HCT116 (cell line): ENCODE measurements at regions not wholly inside any gene's neighbourhood (a gene's known extent, or its start where the extent isn't known, plus 50 kb on each side); places are given as distances from the start of the nearest gene placed in this dataset.

Source experiments
- ATAC-seq: fragments of 200-7000 bp; cut with Tn5 transposase; 2 replicates; pipeline ENCODE4 v1.9.1; 2020; ENCODE audit warnings: mild to moderate bottlenecking, moderate library complexity
- BruUV-seq: library from RNA; stranded (reverse); fragments of 400-500 nt; replicated peaks from 2 replicates; lab custom pipeline; 2021; lab: Mats Ljungman, UMichigan
- CTCF ChIA-PET: fragments of 300-600 bp; sonication (Branson Sonifier 250); formaldehyde crosslinking; loops from one replicate; lab custom pipeline; 2021; ENCODE audit warnings: antibody characterized with exemption; lab: Charles Lee
- POLR2A ChIA-PET: fragments of 300-600, 350-600 bp; sonication (Branson Sonifier 250); formaldehyde crosslinking; loops from one replicate; lab custom pipeline; 2021; ENCODE audit warnings: antibody characterized with exemption; lab: Charles Lee
- RAD21 ChIA-PET, 2 experiments: fragments of 300-600 bp; sonication (Branson Sonifier 250); formaldehyde crosslinking; loops; one replicate each; lab custom pipeline; 2023; ENCODE audit warnings: low total read pairs in 2 of 2; ENCODE audit not compliant: uncharacterized antibody in 2 of 2, unreplicated experiment in 2 of 2, low non-redundant PET in 1 of 2; lab: Charles Lee
- DNase-seq: peaks from one replicate; pipeline ENCODE4 v3.0.0-alpha.2; 2010; ENCODE audit warnings: low read depth, low spot score
- H2AFZ ChIP-seq: fragments of 200-600 bp; shearing (Covaris generic), sonication (generic); 2 replicates; pipeline ENCODE4 v1.6.1; 2017; ENCODE audit warnings: low read depth, mixed run types, mixed read lengths, antibody characterized with exemption, low read length; ENCODE audit not compliant: poor library complexity, severe bottlenecking
- H3K27ac ChIP-seq: 2 replicates; pipeline ENCODE4 v1.5.1; 2012; ENCODE audit warnings: low read depth, low read length
- H3K27me3 ChIP-seq: fragments of 200-600 bp; sonication (generic); 2 replicates; pipeline ENCODE4 v1.6.1; 2016; ENCODE audit warnings: mixed run types, low read length, mixed read lengths; ENCODE audit not compliant: insufficient read depth
- H3K36me3 ChIP-seq, 2 experiments: fragments of 200-500 bp in 1 of 2; fragments of 200-600 bp in 1 of 2; sonication (Bioruptor generic) in 1 of 2; sonication (generic) in 1 of 2; 2 replicates each; pipeline versions ENCODE4 v1.5.1 to v1.6.1; 2014 to 2016; ENCODE audit warnings: low read length in 2 of 2, inconsistent platforms in 1 of 2, mixed read lengths in 1 of 2, mixed run types in 1 of 2; ENCODE audit not compliant: insufficient read depth in 2 of 2, control insufficient read depth in 1 of 2
- H3K4me1 ChIP-seq, 2 experiments: fragments of 200-600 bp in 1 of 2; sonication (generic) in 1 of 2; 2 replicates each; pipeline versions ENCODE4 v1.5.1 to v1.6.1; 2012 to 2017; ENCODE audit warnings: low read length in 2 of 2, inconsistent platforms in 1 of 2, mild to moderate bottlenecking in 1 of 2, mixed read lengths in 1 of 2, mixed run types in 1 of 2, moderate library complexity in 1 of 2; ENCODE audit not compliant: insufficient read depth in 2 of 2, control insufficient read depth in 1 of 2
- H3K4me2 ChIP-seq: fragments of 200-600 bp; sonication (generic); 2 replicates; pipeline ENCODE4 v1.6.1; 2017; ENCODE audit warnings: mixed run types, low read length, mixed read lengths
- H3K4me3 ChIP-seq, 2 experiments: fragments of 200-600 bp in 1 of 2; sonication (generic) in 1 of 2; replicated peaks in 1 of 2; 2 replicates each; pipeline ENCODE4 v1.5.1; 2011 to 2016; ENCODE audit warnings: low read length in 2 of 2, control low read depth in 1 of 2, low read depth in 1 of 2, mild to moderate bottlenecking in 1 of 2, mixed read lengths in 1 of 2, mixed run types in 1 of 2
- H3K79me2 ChIP-seq: fragments of 200-600 bp; sonication (generic); 2 replicates; pipeline ENCODE4 v1.6.1; 2017; ENCODE audit warnings: mild to moderate bottlenecking, mixed run types, low read length, moderate library complexity, mixed read lengths; ENCODE audit not compliant: insufficient read depth
- H3K9ac ChIP-seq: fragments of 200-600 bp; sonication (generic); 2 replicates; pipeline ENCODE4 v1.6.1; 2016; ENCODE audit warnings: low read length, mixed read lengths
- H3K9me2 ChIP-seq: fragments of 200-600 bp; sonication (generic), shearing (Covaris generic); 2 replicates; pipeline ENCODE4 v1.6.1; 2017; ENCODE audit warnings: mixed run types, mild to moderate bottlenecking, moderate library complexity; ENCODE audit not compliant: insufficient read depth
- H3K9me3 ChIP-seq, 2 experiments: fragments of 200-500 bp in 1 of 2; fragments of 200-600 bp in 1 of 2; sonication (Bioruptor generic) in 1 of 2; sonication (generic) in 1 of 2; 2 replicates each; pipeline ENCODE4 v1.6.1; 2014 to 2017; ENCODE audit warnings: low read length in 2 of 2, mixed read lengths in 2 of 2, inconsistent platforms in 1 of 2, low read depth in 1 of 2, mild to moderate bottlenecking in 1 of 2, mixed run types in 1 of 2, moderate library complexity in 1 of 2; ENCODE audit not compliant: control insufficient read depth in 1 of 2, insufficient read depth in 1 of 2
- H4K20me1 ChIP-seq: fragments of 200-600 bp; sonication (generic), shearing (Covaris generic); 2 replicates; pipeline ENCODE4 v1.6.1; 2017; ENCODE audit warnings: mixed run types, mild to moderate bottlenecking, moderate library complexity; ENCODE audit not compliant: insufficient read depth
- EZH2 ChIP-seq: fragments of 200-600 bp; sonication (generic); IDR thresholded peaks from 2 replicates; pipeline ENCODE4 v1.6.1; 2017; ENCODE audit warnings: antibody characterized with exemption, mixed run types
- POLR2AphosphoS5 ChIP-seq: IDR thresholded peaks from 2 replicates; pipeline ENCODE4 v1.6.1; 2011; ENCODE audit warnings: mild to moderate bottlenecking, low read depth, low read length, moderate library complexity
- SP1 ChIP-seq: IDR thresholded peaks from 2 replicates; pipeline ENCODE4 v1.6.1; 2012; ENCODE audit warnings: low read depth
- SRF ChIP-seq: IDR thresholded peaks from 2 replicates; pipeline ENCODE4 v1.6.1; 2012; ENCODE audit warnings: low read depth
- intact Hi-C: fragments of 100-400 bp; cut with micrococcal nuclease; formaldehyde crosslinking; loops from 2 replicates; pipeline ENCODE4 v1.10.0; 2022
- TF ChIP-seq, protein P1 (sequence below): IDR thresholded peaks from 2 replicates; pipeline ENCODE4 v1.6.1; 2011; ENCODE audit warnings: mild to moderate bottlenecking, low read length, moderate library complexity; ENCODE audit not compliant: insufficient replicate concordance; ENCODE audit errors: extremely low read depth
- TF ChIP-seq, protein P2 (sequence below), 3 experiments: fragments of 200-600 bp in 1 of 3; sonication (generic) in 1 of 3; IDR thresholded peaks in 2 of 3; conservative IDR thresholded peaks in 1 of 3; 2 replicates each; pipeline ENCODE4 v1.5.1; 2012 to 2017; ENCODE audit warnings: low read depth in 2 of 3, low read length in 2 of 3, antibody characterized with exemption in 1 of 3, borderline replicate concordance in 1 of 3, control low read depth in 1 of 3, mild to moderate bottlenecking in 1 of 3, mixed read lengths in 1 of 3, mixed run types in 1 of 3, moderate library complexity in 1 of 3; ENCODE audit not compliant: insufficient read depth in 1 of 3

DNA sequence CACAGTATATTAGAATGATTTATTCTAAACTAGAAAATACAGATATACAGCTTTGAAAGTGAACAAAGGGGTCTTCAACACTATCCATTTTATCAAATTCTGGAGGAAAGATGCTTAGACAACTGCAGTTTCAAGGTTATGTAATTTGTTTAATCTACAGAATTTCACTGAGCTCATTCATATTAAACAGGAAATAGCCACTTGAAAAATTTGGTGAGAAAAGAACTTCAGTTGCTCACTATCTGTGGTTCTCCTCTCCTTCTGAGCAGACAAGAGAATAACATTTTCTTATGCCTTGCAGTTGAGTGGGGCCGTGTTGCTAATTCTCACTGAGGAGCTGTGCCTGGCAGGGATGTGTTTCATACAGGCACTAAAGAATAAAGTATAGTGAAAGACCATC, 1428.2 kb downstream of the CDH12 start:
- intact Hi-C loops, result no loop called here
- RAD21 ChIA-PET, result no interaction called here
- no peak overlapping the region for H3K4me3 ChIP-seq
- BruUV-seq, result no TSS peak
- H3K9ac ChIP-seq, result no peak overlapping the region
- POLR2A ChIA-PET, result no interaction called here
- peaks cover 0 to 30% of the 10 kb centered on the region in 2 experiments; a peak in 2 of 4 replicates for H3K9me3 ChIP-seq
- DNase-seq (no peak), ATAC-seq (no peak)
- H3K27me3 ChIP-seq, result no peaks in the 10 kb centered on the region
- no peak overlapping the region for H2AFZ ChIP-seq
- H4K20me1 ChIP-seq, result no peaks in the 10 kb centered on the region
- no peak overlapping the region for H3K27ac ChIP-seq
- no peaks in the 10 kb centered on the region for H3K36me3 ChIP-seq
- H3K79me2 ChIP-seq, result no peaks in the 10 kb centered on the region
- no peaks in the 10 kb centered on the region for H3K9me2 ChIP-seq
- CTCF ChIA-PET, result no interaction called here
- H3K4me2 ChIP-seq, result no peak overlapping the region
- TF ChIP-seq, protein P1, sequence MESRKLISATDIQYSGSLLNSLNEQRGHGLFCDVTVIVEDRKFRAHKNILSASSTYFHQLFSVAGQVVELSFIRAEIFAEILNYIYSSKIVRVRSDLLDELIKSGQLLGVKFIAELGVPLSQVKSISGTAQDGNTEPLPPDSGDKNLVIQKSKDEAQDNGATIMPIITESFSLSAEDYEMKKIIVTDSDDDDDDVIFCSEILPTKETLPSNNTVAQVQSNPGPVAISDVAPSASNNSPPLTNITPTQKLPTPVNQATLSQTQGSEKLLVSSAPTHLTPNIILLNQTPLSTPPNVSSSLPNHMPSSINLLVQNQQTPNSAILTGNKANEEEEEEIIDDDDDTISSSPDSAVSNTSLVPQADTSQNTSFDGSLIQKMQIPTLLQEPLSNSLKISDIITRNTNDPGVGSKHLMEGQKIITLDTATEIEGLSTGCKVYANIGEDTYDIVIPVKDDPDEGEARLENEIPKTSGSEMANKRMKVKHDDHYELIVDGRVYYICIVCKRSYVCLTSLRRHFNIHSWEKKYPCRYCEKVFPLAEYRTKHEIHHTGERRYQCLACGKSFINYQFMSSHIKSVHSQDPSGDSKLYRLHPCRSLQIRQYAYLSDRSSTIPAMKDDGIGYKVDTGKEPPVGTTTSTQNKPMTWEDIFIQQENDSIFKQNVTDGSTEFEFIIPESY, result no peak
- TF ChIP-seq SRF (no peak), POLR2AphosphoS5 (no peak), SP1 (no peak), EZH2 (no peak)
- TF ChIP-seq, protein P2, sequence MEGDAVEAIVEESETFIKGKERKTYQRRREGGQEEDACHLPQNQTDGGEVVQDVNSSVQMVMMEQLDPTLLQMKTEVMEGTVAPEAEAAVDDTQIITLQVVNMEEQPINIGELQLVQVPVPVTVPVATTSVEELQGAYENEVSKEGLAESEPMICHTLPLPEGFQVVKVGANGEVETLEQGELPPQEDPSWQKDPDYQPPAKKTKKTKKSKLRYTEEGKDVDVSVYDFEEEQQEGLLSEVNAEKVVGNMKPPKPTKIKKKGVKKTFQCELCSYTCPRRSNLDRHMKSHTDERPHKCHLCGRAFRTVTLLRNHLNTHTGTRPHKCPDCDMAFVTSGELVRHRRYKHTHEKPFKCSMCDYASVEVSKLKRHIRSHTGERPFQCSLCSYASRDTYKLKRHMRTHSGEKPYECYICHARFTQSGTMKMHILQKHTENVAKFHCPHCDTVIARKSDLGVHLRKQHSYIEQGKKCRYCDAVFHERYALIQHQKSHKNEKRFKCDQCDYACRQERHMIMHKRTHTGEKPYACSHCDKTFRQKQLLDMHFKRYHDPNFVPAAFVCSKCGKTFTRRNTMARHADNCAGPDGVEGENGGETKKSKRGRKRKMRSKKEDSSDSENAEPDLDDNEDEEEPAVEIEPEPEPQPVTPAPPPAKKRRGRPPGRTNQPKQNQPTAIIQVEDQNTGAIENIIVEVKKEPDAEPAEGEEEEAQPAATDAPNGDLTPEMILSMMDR (IDR thresholded peaks at IDR 0.05 in 2 of 3, conservative IDR thresholded peaks at IDR 0.05 in 1 of 3; ENCODE audit: borderline replicate concordance in 1 of 3, insufficient read depth in 1 of 3, low read depth in 2 of 3, low read length in 2 of 3), result no peak
- TF ChIP-seq, all 23 proteins: peak for 0
- no peaks in the 10 kb centered on the region for H3K4me1 ChIP-seq
